GM12878 (cell line): ENCODE measurements at regions not wholly inside any gene's neighbourhood (a gene's known extent, or its start where the extent isn't known, plus 50 kb on each side); places are given as distances from the start of the nearest gene placed in this dataset.
A peak's percentile ranks its signal among the peaks of the same experiment; 100 is the strongest.

Experiments
- ATAC-seq: fragments of 200-7000 bp; cut with Tn5 transposase; 3 replicates; pipeline ENCODE4 v1.9.1; 2020; ENCODE audit warnings: mild to moderate bottlenecking, moderate library complexity
- BruUV-seq: library from RNA; stranded (reverse); fragments of 400-500 nt; replicated peaks from 2 replicates; lab custom pipeline; 2021; lab: Mats Ljungman, UMichigan
- CTCF ChIA-PET: fragments of 300-600 bp; sonication (Branson Sonifier 250); formaldehyde crosslinking; extraction: SDS; loops from one replicate; lab custom pipeline; 2021; ENCODE audit warnings: inconsistent platforms; lab: Yijun Ruan, JAX
- POLR2A ChIA-PET: fragments of 350-600 bp; formaldehyde crosslinking; extraction: SDS; loops from one replicate; lab custom pipeline; 2021; ENCODE audit warnings: inconsistent platforms; lab: Charles Lee
- RAD21 ChIA-PET: fragments of 300-600 bp; sonication (Branson Sonifier 250); formaldehyde crosslinking; loops from one replicate; lab custom pipeline; 2023; ENCODE audit warnings: antibody characterized with exemption; ENCODE audit not compliant: unreplicated experiment; lab: Charles Lee
- SMC1A ChIA-PET: fragments of 300-600 bp; sonication (Branson Sonifier 250); formaldehyde crosslinking; loops from one replicate; lab custom pipeline; 2023; ENCODE audit not compliant: unreplicated experiment, uncharacterized antibody; lab: Charles Lee
- DNase-seq: peaks from one replicate; pipeline ENCODE4 v3.0.0-alpha.2; 2011; ENCODE audit warnings: low read depth, low spot score
- FAIRE-seq: peaks from 3 replicates; lab custom pipeline; 2011; peaks lifted over from hg19 to GRCh38; lab: Jason Lieb, UNC
- H2AFZ ChIP-seq: 2 replicates; pipeline ENCODE4 v1.6.0; 2011; ENCODE audit warnings: low read depth, low read length, control low read depth; ENCODE audit not compliant: control insufficient read depth
- H3K27ac ChIP-seq: 2 replicates; pipeline ENCODE4 v1.5.1; 2011; ENCODE audit warnings: control low read depth; ENCODE audit not compliant: control insufficient read depth, insufficient read depth
- H3K27me3 ChIP-seq, 2 experiments: replicated peaks in 1 of 2; 2 replicates each; pipeline versions ENCODE4 v1.6.0 to v1.6.1; 2011; ENCODE audit warnings: low read length in 1 of 2; ENCODE audit not compliant: control insufficient read depth in 2 of 2, insufficient read depth in 2 of 2
- H3K36me3 ChIP-seq, 2 experiments: 2 replicates each; pipeline ENCODE4 v1.5.1; 2011; ENCODE audit warnings: low read length in 1 of 2; ENCODE audit not compliant: control insufficient read depth in 2 of 2, insufficient read depth in 2 of 2
- H3K4me1 ChIP-seq: 2 replicates; pipeline ENCODE4 v1.6.1; 2011; ENCODE audit warnings: mild to moderate bottlenecking, low read length, moderate library complexity, mixed read lengths; ENCODE audit not compliant: control insufficient read depth, insufficient read depth
- H3K4me2 ChIP-seq: 2 replicates; pipeline ENCODE4 v1.6.0; 2011; ENCODE audit warnings: control low read depth; ENCODE audit not compliant: control insufficient read depth, insufficient read depth
- H3K4me3 ChIP-seq: fragments of 200-600 bp; sonication (generic); 2 replicates; pipeline ENCODE4 v1.5.1; 2016
- H3K79me2 ChIP-seq: 2 replicates; pipeline ENCODE4 v1.6.0; 2011; ENCODE audit warnings: low read length; ENCODE audit not compliant: control insufficient read depth, insufficient read depth
- H3K9ac ChIP-seq: 2 replicates; pipeline ENCODE4 v1.8.0; 2011; ENCODE audit warnings: low read length, control low read depth, mixed read lengths; ENCODE audit not compliant: control insufficient read depth, insufficient read depth
- H3K9me3 ChIP-seq: replicated peaks from 3 replicates; pipeline ENCODE4 v1.5.1; 2011; ENCODE audit warnings: mild to moderate bottlenecking, low read length; ENCODE audit not compliant: control insufficient read depth, insufficient read depth
- H4K20me1 ChIP-seq: 2 replicates; pipeline ENCODE4 v1.6.0; 2011; ENCODE audit not compliant: control insufficient read depth, insufficient read depth
- HDAC6 ChIP-seq: fragments of 200-600 bp; sonication (generic); IDR thresholded peaks from one replicate; pipeline ENCODE4 v1.8.0; 2017; ENCODE audit warnings: antibody characterized with exemption; ENCODE audit not compliant: unreplicated experiment
- KAT2A ChIP-seq: conservative IDR thresholded peaks from 2 replicates; pipeline ENCODE4 v1.6.1; 2011; ENCODE audit warnings: low read depth, low read length; ENCODE audit not compliant: control insufficient read depth
- NR2C2 ChIP-seq: IDR thresholded peaks from 2 replicates; pipeline ENCODE4 v1.6.1; 2011; ENCODE audit warnings: borderline replicate concordance, low read depth; ENCODE audit not compliant: control insufficient read depth, insufficient read length
- WGBS: methylation state at CpG from one replicate; pipeline ENCODE4 v1.1.6; 2016; ENCODE audit warnings: low lambda C conversion rate; ENCODE audit not compliant: insufficient replicate concordance, insufficient coverage; ENCODE audit errors: missing lambda C conversion rate; 5-methylcytosine and 5-hydroxymethylcytosine counted together
- in situ Hi-C: fragments of 300-500 bp; cut with MboI; formaldehyde crosslinking; loops from 9 replicates; pipeline ENCODE4 v1.14.3; 2018; ENCODE audit warnings: mixed read lengths
- intact Hi-C: fragments of 100-400 bp; cut with micrococcal nuclease; formaldehyde crosslinking; loops from one replicate; pipeline ENCODE4 v1.14.2; 2022; ENCODE audit not compliant: unreplicated experiment
- TF ChIP-seq, protein P1 (sequence below): IDR thresholded peaks from 2 replicates; pipeline ENCODE4 v1.6.1; 2011; ENCODE audit warnings: borderline replicate concordance, low read depth, mild to moderate bottlenecking, moderate library complexity, low read length; ENCODE audit not compliant: insufficient read depth, poor library complexity, severe bottlenecking
- TF ChIP-seq, protein P2 (sequence below): IDR thresholded peaks from 2 replicates; pipeline ENCODE4 v1.6.1; 2012; ENCODE audit warnings: low read depth, low read length, improper control_type of control experiment
- TF ChIP-seq, protein P3 (sequence below): fragments of 450-650 bp; formaldehyde crosslinking; IDR thresholded peaks from 2 replicates; pipeline ENCODE4 v1.4.0; 2022; ENCODE audit warnings: mild to moderate bottlenecking, moderate library complexity

DNA sequence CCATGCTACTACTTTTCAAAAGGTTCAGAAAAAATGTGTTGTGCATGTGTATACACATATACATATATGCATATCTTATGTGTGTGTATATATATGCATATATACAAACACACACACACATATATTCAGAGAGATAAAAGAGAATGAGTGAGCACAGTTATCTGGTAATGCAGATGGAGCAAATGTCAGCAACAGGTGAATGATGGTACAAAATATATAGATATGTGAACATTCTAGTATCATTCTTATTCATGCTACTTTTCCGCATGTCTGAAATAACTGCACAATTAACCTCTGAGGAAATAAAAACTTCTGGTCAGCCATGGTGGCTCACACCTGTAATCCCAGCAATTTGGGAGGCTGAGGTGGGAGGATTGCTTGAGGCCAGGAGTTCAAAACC, 222.6 kb upstream of the NANOGP8 start:
- no peak overlapping the region for H3K4me3 ChIP-seq
- H3K9me3 ChIP-seq, result no peaks in the 10 kb centered on the region
- H3K79me2 ChIP-seq, result no peaks in the 10 kb centered on the region
- ChIA-PET CTCF (no interaction called here), POLR2A (no interaction called here), RAD21 (no interaction called here), SMC1A (interaction anchor here (2.2 kb wide), 1 partner anchor 137 kb away, joined by 6 read pairs; no protein-coding TSS in a partner anchor)
- ATAC-seq (no peak), FAIRE-seq (no peak), DNase-seq (no peak)
- no peak overlapping the region for H3K4me2 ChIP-seq
- in situ Hi-C loops (no loop called here), intact Hi-C loops (no loop called here)
- H3K4me1 ChIP-seq, result peaks cover 4% of the 10 kb centered on the region
- no peak overlapping the region for H2AFZ ChIP-seq
- H3K27me3 ChIP-seq, result no peaks in the 10 kb centered on the region
- BruUV-seq, result no TSS peak
- TF ChIP-seq, protein P1, sequence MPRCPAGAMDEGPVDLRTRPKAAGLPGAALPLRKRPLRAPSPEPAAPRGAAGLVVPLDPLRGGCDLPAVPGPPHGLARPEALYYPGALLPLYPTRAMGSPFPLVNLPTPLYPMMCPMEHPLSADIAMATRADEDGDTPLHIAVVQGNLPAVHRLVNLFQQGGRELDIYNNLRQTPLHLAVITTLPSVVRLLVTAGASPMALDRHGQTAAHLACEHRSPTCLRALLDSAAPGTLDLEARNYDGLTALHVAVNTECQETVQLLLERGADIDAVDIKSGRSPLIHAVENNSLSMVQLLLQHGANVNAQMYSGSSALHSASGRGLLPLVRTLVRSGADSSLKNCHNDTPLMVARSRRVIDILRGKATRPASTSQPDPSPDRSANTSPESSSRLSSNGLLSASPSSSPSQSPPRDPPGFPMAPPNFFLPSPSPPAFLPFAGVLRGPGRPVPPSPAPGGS, result no peak
- TF ChIP-seq, protein P2, sequence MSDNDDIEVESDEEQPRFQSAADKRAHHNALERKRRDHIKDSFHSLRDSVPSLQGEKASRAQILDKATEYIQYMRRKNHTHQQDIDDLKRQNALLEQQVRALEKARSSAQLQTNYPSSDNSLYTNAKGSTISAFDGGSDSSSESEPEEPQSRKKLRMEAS, result no peak
- TF ChIP-seq KAT2A (no peak), NR2C2 (no peak), HDAC6 (no peak)
- no peaks in the 10 kb centered on the region for H4K20me1 ChIP-seq
- H3K36me3 ChIP-seq, result no peaks in the 10 kb centered on the region
- 100% methylated on average over 1 of the region's 1 CpG for whole genome bisulfite sequencing
- H3K27ac ChIP-seq, result no peak overlapping the region
- no peak overlapping the region for H3K9ac ChIP-seq

DNA sequence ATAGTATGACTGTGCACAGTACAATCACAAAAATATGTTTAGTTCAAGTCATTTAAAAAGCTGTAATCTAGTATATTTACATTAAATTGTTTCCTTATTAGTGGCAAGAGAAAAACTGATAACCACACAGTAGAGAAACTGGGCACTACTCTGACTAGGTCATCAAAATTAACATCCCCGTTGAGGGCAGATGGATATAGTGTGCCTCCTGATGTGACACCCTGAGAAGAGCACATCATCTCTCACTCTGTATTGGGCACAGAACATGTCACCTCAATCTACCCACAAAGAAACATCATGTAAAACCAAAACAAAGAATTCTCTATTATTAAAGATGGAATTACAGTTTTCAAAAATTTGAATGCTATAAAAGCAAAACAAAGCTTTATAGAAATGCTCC, 221.9 kb upstream of the NANOGP8 start:
- CTCF ChIA-PET, result no interaction called here
- POLR2A ChIA-PET, result no interaction called here
- H3K27me3 ChIP-seq, result no peaks in the 10 kb centered on the region
- ATAC-seq, result peak; percentile 51
- DNase-seq, result no peak
- H3K4me1 ChIP-seq, result peaks cover 4% of the 10 kb centered on the region
- in situ Hi-C loops (no loop called here), intact Hi-C loops (no loop called here)
- no peaks in the 10 kb centered on the region for H3K36me3 ChIP-seq
- H3K79me2 ChIP-seq, result no peaks in the 10 kb centered on the region
- no peak overlapping the region; the same call in 1 of the 2 replicates for H3K4me2 ChIP-seq
- WGBS, result 0% methylated on average over 1 of the region's 1 CpG
- H3K9me3 ChIP-seq, result no peaks in the 10 kb centered on the region
- no peak for FAIRE-seq
- H4K20me1 ChIP-seq, result no peaks in the 10 kb centered on the region
- no peak overlapping the region for H3K27ac ChIP-seq
- no TSS peak for BruUV-seq
- H3K9ac ChIP-seq, result no peak overlapping the region
- peak overlapping the region; percentile 42 for H2AFZ ChIP-seq
- SMC1A ChIA-PET, result interaction anchor here (2.2 kb wide), 1 partner anchor 137 kb away, joined by 6 read pairs; no protein-coding TSS in a partner anchor
- no peak overlapping the region for H3K4me3 ChIP-seq
- RAD21 ChIA-PET, result no interaction called here
- no peak for TF ChIP-seq KAT2A
- TF ChIP-seq, protein P3, sequence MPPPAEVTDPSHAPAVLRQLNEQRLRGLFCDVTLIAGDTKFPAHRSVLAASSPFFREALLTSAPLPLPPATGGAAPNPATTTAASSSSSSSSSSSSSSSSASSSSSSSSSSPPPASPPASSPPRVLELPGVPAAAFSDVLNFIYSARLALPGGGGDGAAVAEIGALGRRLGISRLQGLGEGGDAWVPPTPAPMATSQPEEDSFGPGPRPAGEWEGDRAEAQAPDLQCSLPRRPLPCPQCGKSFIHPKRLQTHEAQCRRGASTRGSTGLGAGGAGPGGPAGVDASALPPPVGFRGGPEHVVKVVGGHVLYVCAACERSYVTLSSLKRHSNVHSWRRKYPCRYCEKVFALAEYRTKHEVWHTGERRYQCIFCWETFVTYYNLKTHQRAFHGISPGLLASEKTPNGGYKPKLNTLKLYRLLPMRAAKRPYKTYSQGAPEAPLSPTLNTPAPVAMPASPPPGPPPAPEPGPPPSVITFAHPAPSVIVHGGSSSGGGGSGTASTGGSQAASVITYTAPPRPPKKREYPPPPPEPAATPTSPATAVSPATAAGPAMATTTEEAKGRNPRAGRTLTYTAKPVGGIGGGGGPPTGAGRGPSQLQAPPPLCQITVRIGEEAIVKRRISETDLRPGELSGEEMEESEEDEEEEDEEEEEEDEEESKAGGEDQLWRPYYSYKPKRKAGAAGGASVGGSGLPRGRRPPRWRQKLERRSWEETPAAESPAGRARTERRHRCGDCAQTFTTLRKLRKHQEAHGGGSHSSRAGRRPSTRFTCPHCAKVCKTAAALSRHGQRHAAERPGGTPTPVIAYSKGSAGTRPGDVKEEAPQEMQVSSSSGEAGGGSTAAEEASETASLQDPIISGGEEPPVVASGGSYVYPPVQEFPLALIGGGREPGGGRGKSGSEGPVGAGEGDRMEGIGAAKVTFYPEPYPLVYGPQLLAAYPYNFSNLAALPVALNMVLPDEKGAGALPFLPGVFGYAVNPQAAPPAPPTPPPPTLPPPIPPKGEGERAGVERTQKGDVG (CRISPR knock-in tag), result no peak
